ENCODE measurements at regions not wholly inside any gene's neighbourhood (a gene's known extent, or its start where the extent isn't known, plus 50 kb on each side); places are given as distances from the start of the nearest gene placed in this dataset.

DNA sequence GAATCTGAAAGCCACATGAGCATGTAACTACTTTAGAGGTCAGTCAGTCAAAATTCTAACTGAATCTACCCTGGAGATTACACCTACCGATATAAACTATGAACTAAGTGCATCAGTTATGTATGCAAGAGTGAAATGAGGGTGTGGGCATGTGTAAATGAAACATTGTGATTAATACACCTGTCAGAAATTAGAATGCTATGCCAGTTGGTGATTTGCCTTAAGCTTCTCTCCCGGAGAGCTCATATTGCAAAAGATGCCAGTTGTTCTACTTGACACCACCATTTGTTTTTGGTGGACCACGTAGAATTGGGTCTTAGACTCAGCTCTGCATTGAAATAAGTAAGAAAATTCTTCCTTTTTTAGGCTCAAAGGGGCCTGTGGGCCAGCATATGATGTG, 91.0 kb upstream of the KBTBD8 start:
- TF ChIP-seq, protein P1, sequence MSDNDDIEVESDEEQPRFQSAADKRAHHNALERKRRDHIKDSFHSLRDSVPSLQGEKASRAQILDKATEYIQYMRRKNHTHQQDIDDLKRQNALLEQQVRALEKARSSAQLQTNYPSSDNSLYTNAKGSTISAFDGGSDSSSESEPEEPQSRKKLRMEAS (IDR thresholded peaks at IDR 0.05), result no peak
- TF ChIP-seq NFIC (IDR thresholded peaks at IDR 0.05), result no peak
- no peak for TF ChIP-seq TCF12 (IDR thresholded peaks at IDR 0.05; ENCODE audit: low read depth)
- no peak for TF ChIP-seq ZBTB7A (IDR thresholded peaks at IDR 0.05; ENCODE audit: low read depth)
- TF ChIP-seq TEAD4 (IDR thresholded peaks at IDR 0.05), result no peak
- TF ChIP-seq EP300 (IDR thresholded peaks at IDR 0.05; ENCODE audit: borderline replicate concordance), result no peak
- TF ChIP-seq REST (IDR thresholded peaks at IDR 0.05; ENCODE audit: low read depth), result no peak
- no peak for TF ChIP-seq TAF1 (IDR thresholded peaks at IDR 0.05; ENCODE audit: low read depth)

GRCh38 chr3:66910266-66911055, 87.6 kb upstream of the KBTBD8 start:
- TF ChIP-seq EP300 (IDR thresholded peaks at IDR 0.05; ENCODE audit: borderline replicate concordance), result no peak
- TF ChIP-seq, protein P1 (IDR thresholded peaks at IDR 0.05), result no peak
- no peak for TF ChIP-seq TCF12 (IDR thresholded peaks at IDR 0.05; ENCODE audit: low read depth)
- TF ChIP-seq TEAD4 (IDR thresholded peaks at IDR 0.05), result no peak
- TF ChIP-seq YY1 (IDR thresholded peaks at IDR 0.05; ENCODE audit: low read depth), result no peak
- TF ChIP-seq USF1 (IDR thresholded peaks at IDR 0.05), result no peak
- no peak for TF ChIP-seq RAD21 (IDR thresholded peaks at IDR 0.05; ENCODE audit: low read depth)
- no peak for TF ChIP-seq CREB1 (IDR thresholded peaks at IDR 0.05; ENCODE audit: low read depth)
- TF ChIP-seq TAF1 (IDR thresholded peaks at IDR 0.05; ENCODE audit: low read depth), result no peak
- TF ChIP-seq ZBTB7A (IDR thresholded peaks at IDR 0.05; ENCODE audit: low read depth), result no peak
- TF ChIP-seq FOXM1 (IDR thresholded peaks at IDR 0.05; ENCODE audit: borderline replicate concordance, low read depth), result no peak
- no peak for TF ChIP-seq CEBPB (IDR thresholded peaks at IDR 0.05)
- no peak for TF ChIP-seq EGR1 (IDR thresholded peaks at IDR 0.05)
- no peak for TF ChIP-seq REST (IDR thresholded peaks at IDR 0.05; ENCODE audit: low read depth)
- no peak for TF ChIP-seq NFIC (IDR thresholded peaks at IDR 0.05)

DNA sequence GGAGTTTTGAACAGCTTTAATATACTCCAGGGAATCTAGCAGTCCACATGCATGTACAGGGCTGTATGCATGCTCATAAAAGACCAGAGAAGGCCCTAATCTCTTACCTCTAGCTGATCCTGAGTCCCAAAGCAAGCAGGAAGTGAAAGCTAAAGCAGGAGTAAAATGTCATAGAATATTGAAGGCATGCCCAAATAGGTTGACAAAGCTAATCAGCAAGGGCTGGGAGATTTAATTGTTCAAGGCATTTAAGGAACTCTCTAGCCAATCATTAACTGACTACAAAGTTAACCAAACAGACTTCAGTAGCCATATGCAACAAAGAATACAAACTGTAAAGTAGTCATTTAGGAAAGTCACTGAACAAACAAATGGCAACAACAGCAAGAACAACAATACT, 85.8 kb upstream of the KBTBD8 start:
- TF ChIP-seq TAF1 (IDR thresholded peaks at IDR 0.05; ENCODE audit: low read depth), result no peak
- no peak for TF ChIP-seq EGR1 (IDR thresholded peaks at IDR 0.05)
- no peak for TF ChIP-seq EP300 (IDR thresholded peaks at IDR 0.05; ENCODE audit: borderline replicate concordance)
- no peak for TF ChIP-seq CEBPB (IDR thresholded peaks at IDR 0.05)
- no peak for TF ChIP-seq YY1 (IDR thresholded peaks at IDR 0.05; ENCODE audit: low read depth)
- TF ChIP-seq TCF12 (IDR thresholded peaks at IDR 0.05; ENCODE audit: low read depth), result no peak

- no peak for TF ChIP-seq USF1 (IDR thresholded peaks at IDR 0.05)
- TF ChIP-seq FOXM1 (IDR thresholded peaks at IDR 0.05; ENCODE audit: borderline replicate concordance, low read depth), result no peak
- TF ChIP-seq TAF1 (IDR thresholded peaks at IDR 0.05; ENCODE audit: low read depth), result no peak
- TF ChIP-seq YY1 (IDR thresholded peaks at IDR 0.05; ENCODE audit: low read depth), result no peak
Measured at GRCh38 chr3:66922058-66922457, 76.0 kb upstream of the KBTBD8 start.

DNA sequence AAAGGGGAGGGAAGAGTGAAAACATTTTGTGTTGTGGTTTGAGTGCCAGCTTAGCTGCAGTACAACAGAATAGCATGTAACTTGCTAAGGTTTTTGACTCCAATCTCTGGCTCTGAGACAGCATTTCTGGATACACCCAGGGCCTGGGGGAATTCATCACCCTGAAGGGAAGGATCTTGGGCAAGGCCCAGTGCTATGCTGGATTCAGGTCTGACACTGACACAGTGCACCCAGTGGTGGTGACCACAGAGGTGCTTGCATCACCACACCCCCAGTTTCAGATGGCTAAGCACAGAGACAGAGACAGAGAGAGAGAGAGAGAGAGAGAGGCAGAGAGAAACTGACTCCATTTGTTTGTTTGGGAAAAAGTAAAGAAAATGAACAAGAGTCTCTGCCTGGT, 74.1 kb upstream of the KBTBD8 start:
- TF ChIP-seq EP300 (IDR thresholded peaks at IDR 0.05; ENCODE audit: borderline replicate concordance), result no peak
- no peak for TF ChIP-seq TCF12 (IDR thresholded peaks at IDR 0.05; ENCODE audit: low read depth)
- no peak for TF ChIP-seq EGR1 (IDR thresholded peaks at IDR 0.05)
- TF ChIP-seq RAD21 (IDR thresholded peaks at IDR 0.05; ENCODE audit: low read depth), result no peak
- no peak for TF ChIP-seq REST (IDR thresholded peaks at IDR 0.05; ENCODE audit: low read depth)
- TF ChIP-seq ZBTB7A (IDR thresholded peaks at IDR 0.05; ENCODE audit: low read depth), result no peak
- no peak for TF ChIP-seq CREB1 (IDR thresholded peaks at IDR 0.05; ENCODE audit: low read depth)
- TF ChIP-seq USF1 (IDR thresholded peaks at IDR 0.05), result no peak
- no peak for TF ChIP-seq TAF1 (IDR thresholded peaks at IDR 0.05; ENCODE audit: low read depth)
- TF ChIP-seq, protein P1 (IDR thresholded peaks at IDR 0.05), result no peak
- TF ChIP-seq NFIC (IDR thresholded peaks at IDR 0.05), result no peak
- no peak for TF ChIP-seq CEBPB (IDR thresholded peaks at IDR 0.05)
- no peak for TF ChIP-seq YY1 (IDR thresholded peaks at IDR 0.05; ENCODE audit: low read depth)
- TF ChIP-seq FOXM1 (IDR thresholded peaks at IDR 0.05; ENCODE audit: borderline replicate concordance, low read depth), result no peak
- TF ChIP-seq TEAD4 (IDR thresholded peaks at IDR 0.05), result no peak

Data from Ishikawa (cell line).